Liver (tissue), 8 donors: ENCODE measurements at regions not wholly inside any gene's neighbourhood (a gene's known extent, or its start where the extent isn't known, plus 50 kb on each side); places are given as distances from the start of the nearest gene placed in this dataset.

Experiments used
- DNase-seq: peaks from one replicate; pipeline ENCODE4 v3.0.0-alpha.2; 2017; ENCODE audit warnings: low spot score
- H3K27ac ChIP-seq, 2 donors: one replicate each; pipeline ENCODE4 v1.7.0; 2013; ENCODE audit warnings: inconsistent platforms in 2 of 2, low read length in 2 of 2, control low read depth in 1 of 2, low read depth in 1 of 2, mild to moderate bottlenecking in 1 of 2
- H3K27me3 ChIP-seq, 4 donors: one replicate each; pipeline versions ENCODE4 v1.6.1 to v1.7.0; 2013; ENCODE audit warnings: low read length in 3 of 4, inconsistent platforms in 1 of 4, mild to moderate bottlenecking in 1 of 4, moderate library complexity in 1 of 4; ENCODE audit not compliant: control insufficient read depth in 4 of 4, insufficient read depth in 4 of 4
- H3K36me3 ChIP-seq, 4 donors: one replicate each; pipeline versions ENCODE4 v1.6.1 to v1.7.0; 2013; ENCODE audit warnings: low read length in 3 of 4, mild to moderate bottlenecking in 3 of 4, low read depth in 1 of 4, moderate library complexity in 1 of 4; ENCODE audit not compliant: control insufficient read depth in 4 of 4, insufficient read depth in 3 of 4
- H3K4me1 ChIP-seq, 4 donors: one replicate each; pipeline versions ENCODE4 v1.6.1 to v1.7.0; 2013; ENCODE audit warnings: low read length in 3 of 4, mild to moderate bottlenecking in 3 of 4, moderate library complexity in 1 of 4; ENCODE audit not compliant: control insufficient read depth in 4 of 4, insufficient read depth in 4 of 4
- H3K4me3 ChIP-seq, 3 donors: one replicate each; pipeline versions ENCODE4 v1.6.1 to v1.7.0; 2013; ENCODE audit warnings: low read length in 3 of 3, control low read depth in 1 of 3, low read depth in 1 of 3, mild to moderate bottlenecking in 1 of 3
- H3K9ac ChIP-seq, 2 donors: one replicate each; pipeline ENCODE4 v1.7.0; 2013; ENCODE audit warnings: low read length in 2 of 2, mild to moderate bottlenecking in 2 of 2, moderate library complexity in 2 of 2, control low read depth in 1 of 2, low read depth in 1 of 2
- H3K9me3 ChIP-seq, 4 donors: one replicate each; pipeline versions ENCODE4 v1.6.1 to v1.7.0; 2013; ENCODE audit warnings: low read length in 3 of 4; ENCODE audit not compliant: control insufficient read depth in 4 of 4
- ATF3 ChIP-seq: IDR thresholded peaks from 2 replicates; pipeline ENCODE4 v1.6.1; 2016; ENCODE audit warnings: antibody characterized with exemption
- CTCF ChIP-seq: fragments of 150-350 bp; IDR thresholded peaks from 2 replicates; pipeline ENCODE4 v1.5.1; 2017; ENCODE audit warnings: improper control_type of control experiment, low read depth, low read length; ENCODE audit not compliant: missing input control
- EGR1 ChIP-seq, 2 donors: IDR thresholded peaks; 2 replicates each; pipeline ENCODE4 v1.6.1; 2016 to 2018; ENCODE audit warnings: antibody characterized with exemption in 2 of 2, low read depth in 2 of 2
- FOXA1 ChIP-seq: IDR thresholded peaks from 2 replicates; pipeline ENCODE4 v1.6.1; 2016; ENCODE audit warnings: antibody characterized with exemption
- FOXA2 ChIP-seq: IDR thresholded peaks from 2 replicates; pipeline ENCODE4 v1.6.1; 2016; ENCODE audit warnings: antibody characterized with exemption
- GABPA ChIP-seq, 2 donors: IDR thresholded peaks in 1 of 2; conservative IDR thresholded peaks in 1 of 2; 2 replicates each; pipeline ENCODE4 v1.6.1; 2016; ENCODE audit warnings: antibody characterized with exemption in 2 of 2, mild to moderate bottlenecking in 1 of 2, moderate library complexity in 1 of 2
- HNF4A ChIP-seq, 2 donors: conservative IDR thresholded peaks; 2 replicates each; pipeline ENCODE4 v1.6.1; 2016; ENCODE audit warnings: antibody characterized with exemption in 2 of 2, mild to moderate bottlenecking in 2 of 2
- HNF4G ChIP-seq: IDR thresholded peaks from 2 replicates; pipeline ENCODE4 v1.6.1; 2016; ENCODE audit warnings: antibody characterized with exemption
- JUND ChIP-seq, 2 donors: IDR thresholded peaks; 2 replicates each; pipeline ENCODE4 v1.6.1; 2016; ENCODE audit warnings: antibody characterized with exemption in 2 of 2
- NR2F2 ChIP-seq: IDR thresholded peaks from 2 replicates; pipeline ENCODE4 v1.6.1; 2016; ENCODE audit warnings: antibody characterized with exemption
- RAD21 ChIP-seq, 2 donors: IDR thresholded peaks; 2 replicates each; pipeline ENCODE4 v1.6.1; 2016; ENCODE audit warnings: antibody characterized with exemption in 2 of 2, mild to moderate bottlenecking in 2 of 2
- SP1 ChIP-seq: IDR thresholded peaks from 2 replicates; pipeline ENCODE4 v1.6.1; 2018; ENCODE audit warnings: antibody characterized with exemption, mild to moderate bottlenecking
- TAF1 ChIP-seq: conservative IDR thresholded peaks from 2 replicates; pipeline ENCODE4 v1.6.1; 2016; ENCODE audit warnings: antibody characterized with exemption, mild to moderate bottlenecking
- YY1 ChIP-seq: IDR thresholded peaks from 2 replicates; pipeline ENCODE4 v1.6.1; 2016; ENCODE audit warnings: antibody characterized with exemption, mild to moderate bottlenecking
- ZBTB33 ChIP-seq: IDR thresholded peaks from 2 replicates; pipeline ENCODE4 v1.6.1; 2016; ENCODE audit warnings: antibody characterized with exemption
- WGBS: extraction: QIAGEN DNeasy Blood & Tissue Kit; methylation state at CpG from one replicate; pipeline ENCODE4 v1.1.7; 2013; 5-methylcytosine and 5-hydroxymethylcytosine counted together
- TF ChIP-seq, protein P1 (sequence below): IDR thresholded peaks from 2 replicates; pipeline ENCODE4 v1.6.1; 2016; ENCODE audit warnings: antibody characterized with exemption
- donor health status: healthy.
- donor health status: healthy.
- donor health status: healthy.
- donor health status: healthy.
- donor health status: healthy.

GRCh38 chr3:20537234-20537633 lies 351.2 kb upstream of the SGO1 start:
- Histone ChIP-seq H3K4me1 (no peaks in the 10 kb centered on the region), H3K9me3 (no peaks in the 10 kb centered on the region), H3K4me3 (no peak overlapping the region), H3K27ac (no peak overlapping the region), H3K27me3 (no peaks in the 10 kb centered on the region), H3K36me3 (no peaks in the 10 kb centered on the region), H3K9ac (no peak overlapping the region)
- DNase-seq, result no peak
- TF ChIP-seq SP1 (no peak), YY1 (no peak), GABPA (IDR thresholded peaks at IDR 0.05 in 1 of 2, conservative IDR thresholded peaks at IDR 0.05 in 1 of 2) (no peak), ATF3 (no peak)
- 66% methylated on average over 3 of the region's 3 CpGs for WGBS

GRCh38 chr3:20529911-20530310 lies 343.9 kb upstream of the SGO1 start:
- H3K9ac ChIP-seq, result no peak overlapping the region
- H3K9me3 ChIP-seq, result no peaks in the 10 kb centered on the region
- H3K27me3 ChIP-seq, result no peaks in the 10 kb centered on the region
- TF ChIP-seq HNF4A (conservative IDR thresholded peaks at IDR 0.05), result no peak
- TF ChIP-seq, protein P1, sequence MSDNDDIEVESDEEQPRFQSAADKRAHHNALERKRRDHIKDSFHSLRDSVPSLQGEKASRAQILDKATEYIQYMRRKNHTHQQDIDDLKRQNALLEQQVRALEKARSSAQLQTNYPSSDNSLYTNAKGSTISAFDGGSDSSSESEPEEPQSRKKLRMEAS, result no peak
- no peak for TF ChIP-seq GABPA (IDR thresholded peaks at IDR 0.05 in 1 of 2, conservative IDR thresholded peaks at IDR 0.05 in 1 of 2)
- TF ChIP-seq HNF4G, result no peak
- no peak for TF ChIP-seq ZBTB33
- no peak for DNase-seq
- no peaks in the 10 kb centered on the region for H3K4me1 ChIP-seq
- 72% methylated on average over 5 of the region's 5 CpGs for WGBS
- H3K27ac ChIP-seq, result no peak overlapping the region
- no peak overlapping the region for H3K4me3 ChIP-seq
- no peaks in the 10 kb centered on the region for H3K36me3 ChIP-seq

DNA sequence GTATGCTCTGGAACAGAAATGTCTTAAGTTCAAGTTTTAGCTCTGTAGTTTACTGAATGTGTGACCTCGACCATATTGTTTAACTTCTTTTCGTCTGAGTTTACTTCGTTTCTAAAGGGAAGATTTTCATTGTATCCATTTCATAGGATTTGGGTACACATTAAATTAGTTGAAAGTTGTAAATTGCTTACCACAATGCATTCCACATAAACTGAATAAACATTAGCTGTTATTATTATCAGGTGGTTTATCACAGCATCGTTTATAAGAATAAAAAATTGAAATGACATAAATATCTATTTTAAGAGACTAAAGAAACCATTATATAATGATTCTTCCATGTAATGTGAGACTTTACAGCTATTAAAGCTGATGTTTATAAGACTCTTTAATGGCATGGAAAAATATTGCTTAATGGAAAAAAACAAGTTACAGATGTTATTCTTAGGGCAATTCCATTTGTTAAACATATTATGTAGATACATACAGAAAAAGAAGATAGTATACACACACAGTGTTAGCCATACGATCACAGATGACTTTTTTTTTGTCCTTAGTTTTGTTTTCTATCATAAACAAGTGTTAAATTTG lies 342.3 kb upstream of the SGO1 start:
- Histone ChIP-seq H3K4me3 (no peak overlapping the region), H3K36me3 (no peaks in the 10 kb centered on the region), H3K4me1 (no peaks in the 10 kb centered on the region), H3K9me3 (no peaks in the 10 kb centered on the region), H3K27ac (no peak overlapping the region), H3K9ac (no peak overlapping the region), H3K27me3 (no peaks in the 10 kb centered on the region)
- TF ChIP-seq EGR1 (IDR thresholded peaks at IDR 0.05; ENCODE audit: low read depth in 2 of 2) (no peak), GABPA (IDR thresholded peaks at IDR 0.05 in 1 of 2, conservative IDR thresholded peaks at IDR 0.05 in 1 of 2) (no peak), FOXA2 (no peak)
- TF ChIP-seq, protein P1, result no peak
- WGBS, result 73% methylated on average over 5 of the region's 5 CpGs
- DNase-seq, result no peak

- DNase-seq, result no peak
- TF ChIP-seq EGR1 (IDR thresholded peaks at IDR 0.05; ENCODE audit: low read depth in 2 of 2) (no peak), JUND (IDR thresholded peaks at IDR 0.05) (no peak), RAD21 (IDR thresholded peaks at IDR 0.05) (no peak), HNF4A (conservative IDR thresholded peaks at IDR 0.05) (no peak), NR2F2 (no peak), GABPA (IDR thresholded peaks at IDR 0.05 in 1 of 2, conservative IDR thresholded peaks at IDR 0.05 in 1 of 2) (no peak), TAF1 (no peak), FOXA1 (no peak), CTCF (no peak)
Observed at GRCh38 chr3:20527368-20527767, 341.4 kb upstream of the SGO1 start.

More at GRCh38 chr3:20527368-20527767, 341.4 kb upstream of the SGO1 start:
- H3K27ac ChIP-seq, result no peak overlapping the region
- H3K9ac ChIP-seq, result no peak overlapping the region
- H3K36me3 ChIP-seq, result no peaks in the 10 kb centered on the region
- H3K4me1 ChIP-seq, result no peaks in the 10 kb centered on the region
- no peaks in the 10 kb centered on the region for H3K9me3 ChIP-seq
- H3K27me3 ChIP-seq, result no peaks in the 10 kb centered on the region
- WGBS, result 78% methylated on average over 1 of the region's 1 CpG
- no peak overlapping the region for H3K4me3 ChIP-seq
